Common myeloid progenitor, CD34-positive (primary cell): ENCODE measurements at regions not wholly inside any gene's neighbourhood (a gene's known extent, or its start where the extent isn't known, plus 50 kb on each side); places are given as distances from the start of the nearest gene placed in this dataset.

ENCODE experiments used
- CTCF ChIA-PET: fragments of 350-600 bp; sonication (Branson Sonifier 250); formaldehyde crosslinking; loops from one replicate; lab custom pipeline; 2021; ENCODE audit warnings: antibody characterized with exemption; lab: Charles Lee
- POLR2A ChIA-PET: fragments of 350-600 bp; sonication (Branson Sonifier 250); formaldehyde crosslinking; loops from one replicate; lab custom pipeline; 2021; ENCODE audit warnings: antibody characterized with exemption; lab: Charles Lee
- DNase-seq, 3 donors: peaks; one replicate each; pipeline versions ENCODE4 v3.0.0 to v3.0.0-alpha.2; 2013
- H3K27ac ChIP-seq, 2 experiments: 1 replicate in 1 of 2; 2 replicates in 1 of 2; pipeline ENCODE4 v1.7.0; 2013; ENCODE audit warnings: inconsistent platforms in 2 of 2, low read length in 2 of 2, mild to moderate bottlenecking in 2 of 2, low read depth in 1 of 2, moderate library complexity in 1 of 2; ENCODE audit not compliant: severe bottlenecking in 2 of 2, insufficient read depth in 1 of 2, poor library complexity in 1 of 2
- H3K27me3 ChIP-seq, 5 experiments: replicated peaks in 2 of 5; 1 replicate in 3 of 5; 2 replicates in 2 of 5; pipeline versions ENCODE4 v1.6.1 to v1.7.0; 2013; ENCODE audit warnings: low read length in 4 of 5, mild to moderate bottlenecking in 2 of 5, moderate library complexity in 2 of 5, inconsistent platforms in 1 of 5; ENCODE audit not compliant: insufficient read depth in 5 of 5, control insufficient read depth in 4 of 5
- H3K36me3 ChIP-seq, 4 experiments: 1 replicate in 2 of 4; 2 replicates in 2 of 4; pipeline versions ENCODE4 v1.6.1 to v1.7.0; 2013; ENCODE audit warnings: low read length in 3 of 4, control low read depth in 1 of 4, mild to moderate bottlenecking in 1 of 4; ENCODE audit not compliant: control insufficient read depth in 4 of 4, insufficient read depth in 4 of 4
- H3K4me1 ChIP-seq, 4 experiments: 1 replicate in 3 of 4; 2 replicates in 1 of 4; pipeline versions ENCODE4 v1.6.1 to v1.7.1; 2013; ENCODE audit warnings: low read length in 3 of 4, mild to moderate bottlenecking in 3 of 4, control low read depth in 1 of 4, inconsistent platforms in 1 of 4, moderate library complexity in 1 of 4; ENCODE audit not compliant: control insufficient read depth in 4 of 4, insufficient read depth in 4 of 4; ENCODE audit errors: control extremely low read depth in 1 of 4
- H3K4me3 ChIP-seq, 7 experiments: 1 replicate in 4 of 7; 2 replicates in 3 of 7; pipeline versions ENCODE4 v1.5.1 to v1.7.0; 2013; ENCODE audit warnings: mild to moderate bottlenecking in 7 of 7, low read length in 6 of 7, moderate library complexity in 6 of 7, inconsistent platforms in 2 of 7, low read depth in 2 of 7, control low read depth in 1 of 7; ENCODE audit not compliant: insufficient read depth in 4 of 7, control insufficient read depth in 1 of 7; ENCODE audit errors: extremely low read depth in 1 of 7
- H3K9me3 ChIP-seq, 5 experiments: 1 replicate in 4 of 5; 2 replicates in 1 of 5; pipeline versions ENCODE4 v1.6.1 to v1.7.1; 2013; ENCODE audit warnings: low read length in 4 of 5, mild to moderate bottlenecking in 2 of 5, inconsistent platforms in 1 of 5, low read depth in 1 of 5, moderate library complexity in 1 of 5; ENCODE audit not compliant: control insufficient read depth in 4 of 5, insufficient read depth in 2 of 5; ENCODE audit errors: control extremely low read depth in 1 of 5
- WGBS: methylation state at CpG from one replicate; pipeline ENCODE4 v1.1.5; 2013; ENCODE audit not compliant: insufficient coverage; 5-methylcytosine and 5-hydroxymethylcytosine counted together

- ChIA-PET POLR2A (no interaction called here), CTCF (interaction anchor here (10.8 kb wide), 1 partner anchor 367 kb away, joined by 162 read pairs; no protein-coding TSS in a partner anchor)
- WGBS: 100% methylated on average over 5 of the region's 5 CpGs
Measured at GRCh38 chr17:27232328-27232727, 61.6 kb upstream of the WSB1 start.

GRCh38 chr17:27233059-27233458 lies 60.9 kb upstream of the WSB1 start:
- POLR2A ChIA-PET: no interaction called here
- CTCF ChIA-PET: interaction anchor here (0.7 to 10.8 kb wide), 3 partner anchors 11 to 418 kb away, joined by 3 to 162 read pairs (median 3); no protein-coding TSS in a partner anchor
- Histone ChIP-seq H3K4me3 (no peak overlapping the region), H3K9me3 (no peaks in the 10 kb centered on the region), H3K27me3 (no peaks in the 10 kb centered on the region), H3K36me3 (no peaks in the 10 kb centered on the region), H3K27ac (no peak overlapping the region), H3K4me1 (no peaks in the 10 kb centered on the region)
- no peak for DNase-seq
- WGBS: 100% methylated on average over 1 of the region's 3 CpGs

More at GRCh38 chr17:27232328-27232727, 61.6 kb upstream of the WSB1 start:
- Histone ChIP-seq H3K4me1 (no peaks in the 10 kb centered on the region), H3K4me3 (no peak overlapping the region), H3K36me3 (no peaks in the 10 kb centered on the region), H3K9me3 (no peaks in the 10 kb centered on the region), H3K27ac (no peak overlapping the region), H3K27me3 (no peaks in the 10 kb centered on the region)
- DNase-seq: no peak

DNA sequence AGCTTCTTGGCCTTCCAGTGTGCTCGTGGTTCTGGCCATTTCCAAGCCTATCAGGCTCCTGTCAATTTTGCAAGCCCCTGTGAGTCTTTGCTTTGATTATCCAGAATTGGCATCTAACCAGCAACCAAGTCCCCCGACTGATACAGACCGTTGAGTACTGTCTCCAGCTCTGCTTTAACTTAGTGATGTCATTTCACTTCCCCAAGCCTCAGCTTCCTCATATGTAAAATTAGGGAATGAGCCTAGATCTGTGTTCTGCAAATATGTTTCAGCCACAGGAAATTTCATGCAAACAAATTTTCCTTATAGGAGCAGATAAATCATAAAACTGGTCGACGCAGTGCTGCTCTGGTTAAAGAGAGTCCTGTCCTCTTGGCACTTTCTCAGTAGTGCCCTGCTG lies 60.1 kb upstream of the WSB1 start:
- Histone ChIP-seq H3K4me1 (no peaks in the 10 kb centered on the region), H3K27me3 (no peaks in the 10 kb centered on the region), H3K27ac (no peak overlapping the region), H3K36me3 (no peaks in the 10 kb centered on the region), H3K9me3 (no peaks in the 10 kb centered on the region), H3K4me3 (no peak overlapping the region)
- POLR2A ChIA-PET: no interaction called here
- 62% methylated on average over 5 of the region's 5 CpGs for WGBS
- CTCF ChIA-PET: interaction anchor here (0.8 to 10.8 kb wide), 2 partner anchors 11 to 365 kb away, joined by 3 to 162 read pairs; no protein-coding TSS in a partner anchor
- DNase-seq: no peak

DNA sequence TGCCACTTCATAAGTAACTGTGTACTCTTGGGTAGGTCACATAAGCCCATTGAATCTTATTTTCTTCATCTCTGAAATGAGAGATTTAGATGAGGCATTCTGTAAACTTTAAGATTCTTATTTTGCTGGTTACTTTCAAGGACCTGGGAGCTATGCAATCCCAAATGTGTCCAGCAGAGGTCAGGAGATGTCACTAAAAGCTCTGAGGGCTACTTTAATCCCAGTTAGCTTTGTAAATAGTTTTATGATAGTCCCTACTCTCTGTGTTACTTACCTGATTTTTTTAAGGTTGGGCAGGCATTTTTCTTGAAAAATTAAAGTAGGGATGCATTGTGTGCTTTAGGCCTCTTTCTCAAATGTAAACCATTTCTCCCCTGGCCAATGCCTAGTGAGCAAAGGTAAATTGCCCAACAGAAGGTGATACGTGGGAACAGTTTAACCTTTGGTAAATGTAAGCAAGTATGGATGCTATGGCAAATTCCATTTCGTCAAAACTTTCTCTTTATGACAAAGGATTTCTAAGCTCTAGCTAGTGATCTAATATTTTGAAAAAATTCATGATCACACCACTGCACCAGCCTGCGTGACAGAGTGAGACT lies 57.1 kb upstream of the WSB1 start:
- H3K36me3 ChIP-seq: no peaks in the 10 kb centered on the region
- WGBS: no CpG with 5 or more reads among the region's 3 CpGs
- H3K27me3 ChIP-seq: no peaks in the 10 kb centered on the region
- ChIA-PET CTCF (interaction anchor here (0.7 to 10.8 kb wide), 37 partner anchors 9 to 418 kb away, joined by 3 to 162 read pairs (median 5); partner anchors contain the start of genes KSR1 and WSB1), POLR2A (interaction anchor here (0.6 kb wide), 2 partner anchors 74 to 96 kb away, joined by 3 to 4 read pairs; no protein-coding TSS in a partner anchor)
- H3K4me1 ChIP-seq: peaks cover 0 to 7% (median under 1%) of the 10 kb centered on the region in 4 experiments
- no peaks in the 10 kb centered on the region for H3K9me3 ChIP-seq
- H3K4me3 ChIP-seq: no peak overlapping the region
- peak; percentile 78 to 89 (median 81) for DNase-seq
- H3K27ac ChIP-seq: no peak overlapping the region

GRCh38 chr17:27237890-27238289 lies 56.0 kb upstream of the WSB1 start:
- no peak for DNase-seq
- Histone ChIP-seq H3K9me3 (no peaks in the 10 kb centered on the region), H3K4me3 (no peak overlapping the region), H3K27me3 (no peaks in the 10 kb centered on the region), H3K36me3 (no peaks in the 10 kb centered on the region), H3K27ac (no peak overlapping the region), H3K4me1 (peaks cover 0 to 14% (median under 1%) of the 10 kb centered on the region in 4 experiments)
- ChIA-PET POLR2A (no interaction called here), CTCF (interaction anchor here (0.6 to 10.8 kb wide), 20 partner anchors 12 to 417 kb away, joined by 3 to 162 read pairs (median 6); partner anchors contain the start of genes KSR1 and LGALS9)
- WGBS: 100% methylated on average over 7 of the region's 7 CpGs

DNA sequence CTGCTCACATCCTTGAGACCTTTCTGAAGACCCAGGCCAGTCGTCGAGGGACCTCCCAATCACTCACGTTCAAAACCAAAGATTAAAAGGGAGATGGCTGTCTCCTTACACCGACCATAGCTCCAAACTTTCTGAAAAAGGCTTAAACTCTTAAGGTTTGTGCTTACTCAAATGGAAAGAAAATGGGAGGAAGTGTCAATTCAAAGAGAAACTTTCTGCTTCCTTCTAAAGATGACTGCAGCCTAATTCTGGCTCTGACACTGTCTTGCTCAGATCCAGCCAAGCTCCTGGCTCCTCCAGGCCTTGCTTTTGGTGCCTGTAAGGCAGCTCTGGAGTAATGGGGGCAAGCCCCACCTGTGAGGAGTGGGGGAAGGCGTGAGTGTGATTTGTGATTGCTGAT lies 54.9 kb upstream of the WSB1 start:
- Histone ChIP-seq H3K27me3 (no peaks in the 10 kb centered on the region), H3K36me3 (no peaks in the 10 kb centered on the region), H3K4me3 (no peak overlapping the region), H3K4me1 (peaks cover 0 to 19% (median 1%) of the 10 kb centered on the region in 4 experiments), H3K9me3 (no peaks in the 10 kb centered on the region), H3K27ac (no peak overlapping the region)
- DNase-seq: no peak
- CTCF ChIA-PET: interaction anchor here (0.7 to 10.8 kb wide), 11 partner anchors 61 to 413 kb away, joined by 3 to 162 read pairs (median 5); no protein-coding TSS in a partner anchor
- POLR2A ChIA-PET: no interaction called here
- 75% methylated on average over 4 of the region's 5 CpGs for WGBS

GRCh38 chr17:27239584-27239983 lies 54.3 kb upstream of the WSB1 start:
- POLR2A ChIA-PET: no interaction called here

More at GRCh38 chr17:27239584-27239983, 54.3 kb upstream of the WSB1 start:
- 100% methylated on average over 3 of the region's 7 CpGs for WGBS
- H3K9me3 ChIP-seq: no peaks in the 10 kb centered on the region
- no peaks in the 10 kb centered on the region for H3K27me3 ChIP-seq
- no peak overlapping the region for H3K27ac ChIP-seq
- no peak overlapping the region for H3K4me3 ChIP-seq
- CTCF ChIA-PET: interaction anchor here (0.8 to 10.8 kb wide), 10 partner anchors 13 to 413 kb away, joined by 3 to 162 read pairs (median 4); no protein-coding TSS in a partner anchor
- DNase-seq: no peak
- H3K4me1 ChIP-seq: peaks cover 0 to 24% (median 5%) of the 10 kb centered on the region in 4 experiments
- H3K36me3 ChIP-seq: no peaks in the 10 kb centered on the region
